OCI-LY1 (cell line): ENCODE measurements at regions not wholly inside any gene's neighbourhood (a gene's known extent, or its start where the extent isn't known, plus 50 kb on each side); places are given as distances from the start of the nearest gene placed in this dataset.

ENCODE experiments used
- CTCF ChIP-seq: fragments of 200-600 bp; sonication (generic), shearing (Covaris generic); IDR thresholded peaks from 2 replicates; pipeline ENCODE4 v1.5.1; 2017; ENCODE audit warnings: mild to moderate bottlenecking, antibody characterized with exemption, low read length, moderate library complexity, mixed read lengths
- EZH2 ChIP-seq: fragments of 200-600 bp; sonication (generic), shearing (Covaris generic); IDR thresholded peaks from 2 replicates; pipeline ENCODE4 v1.8.0; 2017; ENCODE audit warnings: borderline replicate concordance, mixed run types, mild to moderate bottlenecking, antibody characterized with exemption, low read length, moderate library complexity, mixed read lengths

DNA sequence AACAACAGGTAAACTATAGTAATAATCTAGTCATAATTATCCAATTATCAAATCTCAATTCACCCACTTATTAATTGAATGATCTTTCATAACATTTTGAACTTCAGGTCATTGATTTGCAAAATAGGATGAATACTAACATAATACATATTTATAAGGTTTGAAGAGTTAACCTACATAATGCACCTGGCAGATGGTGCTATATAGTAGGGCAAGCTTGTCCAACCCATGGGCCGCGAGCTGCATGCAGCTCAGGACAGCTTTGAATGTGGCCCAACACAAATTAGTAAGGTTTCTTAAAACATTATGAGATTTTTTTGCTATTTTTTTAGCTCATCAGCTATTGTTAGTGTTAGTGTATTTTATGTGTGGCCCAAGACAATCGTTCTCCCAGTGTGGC lies 815.8 kb upstream of the ID2 start:
- TF ChIP-seq CTCF (no peak), EZH2 (no peak)
